Hematopoietic multipotent progenitor cell treated with erythropoietin and hydrocortisone succinate and interleukin-3 and kit ligand, for 15 days (in vitro differentiated cells): ENCODE measurements at regions not wholly inside any gene's neighbourhood (a gene's known extent, or its start where the extent isn't known, plus 50 kb on each side); places are given as distances from the start of the nearest gene placed in this dataset.

Experiments
- DNase-seq: peaks from one replicate; pipeline ENCODE4 v3.0.0-alpha.2; 2015; ENCODE audit warnings: low spot score

DNA sequence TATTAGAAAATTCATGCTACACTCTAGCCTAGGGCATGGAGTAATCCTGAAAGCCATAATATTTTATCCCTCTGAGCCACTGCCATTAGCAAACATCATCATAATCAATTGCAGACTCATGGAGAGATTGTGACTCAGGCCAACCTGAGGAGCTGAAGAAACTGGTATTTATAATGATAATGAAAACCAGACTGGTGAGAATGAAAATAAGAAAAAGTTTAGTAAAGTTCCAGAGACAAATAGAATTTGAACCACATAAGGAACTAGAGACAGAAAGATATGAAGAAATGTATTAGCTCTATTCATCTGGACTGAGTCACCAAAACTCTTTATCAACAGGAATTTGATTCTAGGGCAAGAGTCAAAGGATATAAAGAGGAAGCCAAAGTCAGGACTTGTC lies 158.7 kb downstream of the DRD1 start:
- no peak for DNase-seq

DNA sequence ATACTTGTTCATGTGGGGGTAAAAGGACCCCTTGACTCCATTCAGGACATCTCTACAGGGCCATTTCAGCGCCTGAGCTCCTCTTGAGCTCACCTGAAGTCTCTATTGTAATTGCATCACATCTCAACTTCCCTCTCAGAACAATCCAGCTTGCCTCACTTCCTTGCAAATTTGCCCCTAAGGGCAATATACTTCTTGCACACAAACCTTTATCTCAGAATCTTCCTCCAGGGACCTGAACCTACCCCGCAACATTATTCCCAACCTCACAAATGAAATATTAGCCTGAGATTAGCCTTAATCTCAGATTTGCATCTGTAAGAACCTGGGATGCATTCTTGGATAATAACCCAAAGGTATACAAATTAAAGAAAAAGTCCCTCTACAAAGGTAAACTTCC lies 159.2 kb downstream of the DRD1 start:
- no peak for DNase-seq

DNA sequence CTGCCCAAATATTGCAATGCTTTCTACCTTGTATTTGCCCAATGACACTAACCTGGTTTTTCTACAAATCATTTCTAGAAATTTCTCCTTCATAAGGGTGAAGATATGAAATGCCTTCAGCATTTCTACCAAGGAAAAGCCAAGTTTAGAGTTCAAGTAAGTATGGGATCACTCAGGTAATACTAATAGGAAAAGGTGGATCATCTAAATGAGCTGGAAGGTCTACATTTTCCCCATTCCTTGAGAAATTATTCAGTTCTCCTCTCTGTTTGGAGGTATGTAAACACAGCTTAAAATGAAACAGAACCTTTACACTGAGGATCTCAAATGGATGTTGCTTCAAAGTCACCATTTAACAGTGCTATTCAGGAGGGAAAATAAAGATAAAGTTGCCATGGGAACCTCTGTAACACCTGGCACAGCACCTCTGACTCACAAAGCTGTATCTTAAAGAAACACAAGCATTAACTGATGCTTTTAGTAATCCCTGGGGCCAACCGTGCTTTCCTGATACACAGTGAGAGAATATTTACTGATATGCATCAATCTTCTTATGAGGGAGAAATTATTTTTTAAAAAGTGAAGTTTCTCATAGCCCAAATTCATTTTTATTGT lies 161.3 kb downstream of the DRD1 start:
- no peak for DNase-seq

GRCh38 chr5:175281714-175282113 lies 162.3 kb downstream of the DRD1 start:
- DNase-seq = no peak

DNA sequence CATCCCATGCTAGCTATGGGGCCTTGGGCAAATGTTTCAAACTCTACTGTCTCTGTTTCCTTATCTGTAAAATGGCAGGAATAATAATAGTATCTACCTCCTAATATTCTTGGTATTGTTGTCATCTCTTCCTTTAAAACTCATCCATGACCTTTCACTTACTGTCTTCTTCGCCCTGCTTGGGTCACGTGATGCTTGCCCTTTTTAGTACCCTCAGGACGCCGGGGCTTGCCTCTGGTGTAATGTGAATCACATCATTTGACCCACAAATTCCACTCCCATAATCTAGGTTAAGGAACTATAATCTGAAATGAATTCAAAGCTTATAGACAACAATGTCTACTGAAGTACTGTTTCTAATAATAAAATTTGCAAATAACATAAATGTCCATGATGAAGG lies 162.7 kb downstream of the DRD1 start:
- no peak for DNase-seq

DNA sequence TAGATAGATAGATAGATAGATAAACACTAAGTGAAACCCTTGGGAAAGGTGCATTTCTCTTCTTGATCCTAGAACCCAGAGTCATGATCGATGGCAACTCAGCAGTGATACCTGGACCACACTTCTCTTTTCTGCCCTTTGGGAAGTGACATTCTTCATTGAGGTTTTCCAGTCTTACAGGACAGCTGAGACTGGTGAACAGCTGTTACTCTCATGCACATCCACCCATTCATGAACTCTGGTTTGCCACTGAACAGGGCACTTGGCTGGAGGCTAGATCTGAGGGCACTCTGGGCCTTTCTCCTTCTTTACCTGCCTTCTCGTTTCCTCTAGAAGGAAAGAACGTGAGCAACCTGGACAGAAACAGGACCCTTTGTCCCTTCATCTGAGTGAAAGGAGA lies 164.5 kb downstream of the DRD1 start:
- DNase-seq = no peak

DNA sequence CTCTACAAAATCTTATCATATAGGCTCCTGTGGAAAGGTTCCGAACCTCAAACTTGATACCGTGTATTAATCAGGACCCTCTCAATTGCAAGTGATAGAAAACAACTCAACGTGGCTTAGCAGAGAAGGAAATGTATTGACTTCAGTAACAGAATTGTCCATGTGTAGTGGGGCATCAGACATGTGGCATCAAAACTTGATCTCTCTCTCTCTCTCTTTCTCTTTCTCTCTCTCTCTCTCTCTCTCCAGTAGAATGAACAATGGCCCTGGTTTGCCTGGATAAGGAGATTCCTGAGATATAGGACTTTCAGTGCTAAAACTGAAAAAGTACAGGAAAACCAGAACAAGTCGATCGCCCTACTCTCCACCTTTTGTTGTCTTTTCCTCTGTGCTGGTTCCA lies 168.2 kb downstream of the DRD1 start:
- no peak for DNase-seq

DNA sequence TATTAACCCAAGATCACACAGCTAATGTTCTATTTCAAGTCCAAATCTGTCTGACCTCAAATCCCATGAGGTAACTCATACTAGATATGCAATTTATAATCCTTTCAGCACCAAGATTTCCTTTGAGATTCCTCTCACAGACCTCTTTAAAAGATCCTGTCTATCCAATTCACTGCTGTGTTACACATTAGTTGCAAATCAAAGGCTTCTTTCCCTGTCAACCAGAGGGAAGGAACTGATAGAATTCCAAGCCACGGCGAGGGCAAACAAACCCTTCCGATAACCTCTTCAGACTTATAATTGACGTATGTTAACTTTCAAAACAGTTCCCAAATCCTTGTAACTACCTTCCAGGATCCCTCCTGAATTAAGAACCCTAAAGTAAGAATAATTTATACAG lies 168.9 kb downstream of the DRD1 start:
- DNase-seq = no peak

DNA sequence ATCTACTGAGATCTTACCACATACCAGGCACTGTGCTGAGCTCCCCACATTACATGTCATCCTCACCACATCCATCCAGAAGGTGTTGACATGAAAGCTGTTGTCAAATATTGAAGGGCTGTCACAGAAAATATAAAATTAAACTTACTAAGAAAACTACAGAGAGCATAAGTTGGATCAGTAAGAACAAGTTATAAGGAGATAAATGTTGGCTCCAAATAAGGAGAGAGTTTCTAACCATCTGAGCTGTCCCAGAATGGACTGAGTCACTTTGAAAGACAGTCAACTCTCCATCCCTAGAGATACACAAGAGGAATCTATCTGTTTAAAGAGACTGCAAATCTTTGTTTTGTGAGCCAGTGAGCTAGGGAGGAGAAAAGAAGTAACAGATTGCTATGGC lies 169.8 kb downstream of the DRD1 start:
- DNase-seq = no peak

DNA sequence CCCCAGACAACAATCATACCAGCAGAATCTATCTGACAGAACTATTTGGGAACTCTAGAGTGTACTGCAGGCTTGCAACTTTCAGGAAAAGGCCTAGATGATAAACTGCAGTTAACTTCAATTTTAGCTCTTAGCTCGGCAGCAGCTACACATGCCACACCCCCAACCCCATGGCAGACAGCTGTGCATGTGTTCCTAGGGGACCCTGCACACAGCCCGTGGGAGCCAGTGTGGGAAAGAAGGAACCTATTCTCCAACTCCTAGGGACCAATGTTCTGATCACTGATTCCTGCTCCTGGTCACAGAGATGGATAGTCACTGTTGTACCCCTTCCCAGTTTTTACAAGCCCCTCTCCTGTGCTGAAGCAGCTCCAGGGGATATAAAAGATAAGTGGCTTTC lies 179.6 kb downstream of the DRD1 start:
- DNase-seq = no peak

GRCh38 chr5:175263776-175264175 lies 180.2 kb downstream of the DRD1 start:
- no peak for DNase-seq

- no peak for DNase-seq
Observed at GRCh38 chr5:175261526-175261925, 182.5 kb downstream of the DRD1 start.

GRCh38 chr5:175261037-175261436 lies 182.9 kb downstream of the DRD1 start:
- no peak for DNase-seq

DNA sequence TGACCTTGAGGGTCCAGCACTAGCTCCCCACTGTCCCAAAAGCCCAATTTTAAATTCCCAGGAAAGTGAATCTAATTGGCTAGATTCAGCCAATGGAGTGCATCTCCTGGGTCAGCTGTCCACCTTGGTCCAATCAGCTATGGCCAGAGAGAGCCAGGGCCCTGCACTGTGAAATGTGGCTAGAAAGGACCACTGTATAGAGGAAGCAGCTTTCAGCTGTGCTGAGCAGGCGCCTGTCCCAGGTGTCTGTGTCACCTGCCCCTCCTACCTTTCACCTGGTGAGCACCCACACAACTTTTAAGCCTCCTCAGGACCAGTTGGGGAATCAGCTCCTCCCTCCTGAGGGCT lies 186.2 kb downstream of the DRD1 start:
- DNase-seq = no peak

DNA sequence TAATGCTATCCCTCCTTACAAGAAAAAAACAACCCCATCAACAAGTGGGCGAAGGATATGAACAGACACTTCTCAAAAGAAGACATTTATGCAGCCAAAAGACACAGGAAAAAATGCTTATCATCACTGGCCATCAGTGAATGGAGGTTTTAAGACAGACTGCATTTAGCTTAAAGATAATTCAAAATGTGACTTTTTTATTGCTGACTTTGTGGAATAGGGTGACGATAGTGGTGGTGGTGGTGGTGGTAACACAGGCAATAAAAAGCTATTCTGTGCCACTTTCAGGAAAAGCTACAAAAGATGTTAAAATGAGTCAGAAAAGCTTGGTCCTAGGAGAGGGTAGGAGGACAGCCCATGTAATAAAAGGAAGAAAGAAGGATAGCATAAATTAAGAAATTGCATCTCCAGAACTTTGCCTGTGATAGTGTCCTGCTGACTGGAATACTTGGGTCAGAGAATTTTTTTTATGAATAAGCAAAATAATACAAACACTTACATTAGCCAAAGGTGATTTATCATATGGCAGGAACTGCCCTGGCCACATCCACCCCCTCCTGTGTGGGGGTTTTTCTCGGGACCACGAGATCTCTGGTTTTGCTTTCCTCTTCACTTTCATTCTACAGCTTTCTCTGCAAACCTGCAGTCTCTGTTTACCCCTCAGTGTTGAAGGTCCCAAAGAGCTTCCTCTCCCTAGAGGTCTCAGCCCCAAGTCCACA lies 186.7 kb downstream of the DRD1 start:
- DNase-seq = no peak

GRCh38 chr5:175254155-175254554 lies 189.8 kb downstream of the DRD1 start:
- no peak for DNase-seq

DNA sequence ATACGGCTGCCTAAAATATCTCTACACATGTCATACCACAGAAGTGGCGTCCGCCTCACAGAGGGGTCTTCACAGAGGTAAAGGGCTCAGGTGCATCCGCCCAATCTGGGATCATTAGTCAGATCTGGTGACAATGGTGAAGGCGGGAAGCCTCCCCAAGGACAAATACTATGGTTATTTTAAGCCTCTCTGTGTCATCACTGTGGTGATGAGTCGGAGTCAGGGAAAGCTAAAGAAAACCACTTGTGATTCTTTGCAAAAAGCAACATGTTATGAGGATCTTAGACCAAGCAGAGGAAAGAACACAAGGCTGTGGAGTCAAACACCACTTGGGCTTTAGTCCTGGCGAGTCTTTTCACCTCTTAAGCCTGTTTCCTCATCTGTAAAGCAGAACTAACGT lies 190.4 kb downstream of the DRD1 start:
- no peak for DNase-seq

DNA sequence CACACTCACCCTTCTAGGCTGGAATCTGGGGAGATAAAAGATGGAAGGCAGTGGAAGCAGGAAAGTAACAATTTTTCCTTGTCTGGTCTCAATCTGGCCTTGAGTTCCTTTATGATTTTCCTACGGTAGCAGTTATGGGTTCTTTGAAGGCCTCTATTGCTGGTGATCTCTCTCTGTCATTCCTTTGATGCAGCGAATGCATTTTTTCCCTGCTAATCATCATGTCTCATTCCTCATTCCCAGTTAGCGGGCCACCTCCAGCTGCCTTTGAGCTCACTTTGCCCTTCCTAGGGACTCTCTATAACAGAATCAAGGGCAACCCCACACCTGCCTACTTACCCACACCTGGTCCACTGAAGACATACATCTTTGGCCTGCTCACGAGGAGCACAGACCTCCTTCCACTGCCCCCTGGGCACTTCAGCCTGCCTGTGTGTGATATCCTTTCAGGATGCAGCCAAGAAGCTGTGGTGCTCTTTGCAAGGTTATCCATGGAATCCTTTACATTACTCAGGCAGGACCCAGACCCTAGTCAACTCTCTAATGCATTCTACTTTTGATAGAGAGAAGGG lies 191.7 kb downstream of the DRD1 start:
- no peak for DNase-seq

DNA sequence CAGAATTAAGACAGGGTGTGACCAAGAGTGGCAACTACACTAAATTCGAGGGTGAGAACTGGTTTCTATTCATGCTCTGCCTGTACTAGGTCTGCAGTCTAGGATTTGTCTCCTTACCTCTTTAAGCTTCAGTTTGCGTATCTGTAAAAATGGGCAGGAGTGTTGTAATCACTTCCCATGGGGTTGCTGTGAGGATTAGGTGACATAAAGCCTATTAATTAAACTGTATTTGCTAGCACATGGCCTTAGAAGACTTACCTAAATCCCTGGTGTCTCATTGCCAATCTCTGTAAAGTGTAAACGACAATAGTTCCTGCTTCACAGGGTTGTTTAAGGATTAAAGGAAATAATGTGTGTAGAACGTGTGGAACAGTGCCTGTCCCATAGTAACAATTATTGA lies 193.6 kb downstream of the DRD1 start:
- no peak for DNase-seq

DNA sequence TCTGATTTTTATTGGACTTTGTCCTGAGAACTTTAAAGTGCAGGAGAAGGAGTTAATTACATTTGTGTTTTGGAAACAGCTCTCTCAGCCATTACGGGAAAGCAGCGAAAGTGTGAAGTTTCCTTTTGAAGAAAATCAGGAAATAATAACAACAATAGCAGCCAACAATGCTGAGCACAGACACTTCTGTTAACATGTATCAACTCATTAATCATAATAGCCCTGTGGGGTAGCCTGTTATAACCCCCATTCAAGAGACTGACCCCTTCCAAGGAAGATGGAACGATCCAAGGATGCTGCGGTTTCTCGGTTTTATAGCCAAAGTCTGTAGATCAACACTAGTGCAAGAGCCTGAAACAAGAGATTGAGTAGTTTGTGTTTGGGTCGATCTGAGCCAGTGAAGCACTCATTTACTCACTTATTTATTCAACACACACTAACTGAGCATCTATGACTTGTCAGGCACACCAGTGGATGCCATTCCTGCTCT lies 195.5 kb downstream of the DRD1 start:
- DNase-seq = no peak

DNA sequence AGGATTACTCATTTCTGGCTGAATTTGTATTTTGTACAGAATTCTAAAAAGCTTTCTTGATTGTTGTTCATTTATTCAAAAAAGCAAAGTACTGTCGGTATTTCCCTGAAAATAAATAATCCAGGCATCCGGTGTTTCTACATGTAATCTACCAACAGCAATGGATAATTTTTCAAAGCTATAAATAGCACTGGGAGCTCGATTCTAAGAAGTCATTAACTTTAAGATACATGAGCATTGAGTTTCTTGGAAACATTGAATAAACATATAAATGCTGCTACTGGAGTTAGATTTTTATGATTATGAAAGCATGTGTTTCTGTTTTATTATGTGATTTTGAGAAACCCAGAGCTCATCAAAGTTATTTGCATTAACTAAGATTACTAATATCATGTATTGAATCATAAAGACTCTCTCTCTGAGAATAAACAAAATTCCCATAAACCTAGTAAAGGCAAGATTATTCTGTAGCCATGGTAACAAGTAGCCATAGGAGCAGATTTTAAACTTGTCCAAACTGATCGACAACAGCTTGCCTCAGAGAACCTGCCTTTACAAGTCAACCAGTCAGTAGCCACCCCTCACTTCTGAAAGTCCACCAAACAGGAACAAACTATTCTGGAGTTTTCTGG lies 197.0 kb downstream of the DRD1 start:
- DNase-seq = no peak

- DNase-seq = no peak
Observed at GRCh38 chr5:175246242-175246888, 197.6 kb downstream of the DRD1 start.

DNA sequence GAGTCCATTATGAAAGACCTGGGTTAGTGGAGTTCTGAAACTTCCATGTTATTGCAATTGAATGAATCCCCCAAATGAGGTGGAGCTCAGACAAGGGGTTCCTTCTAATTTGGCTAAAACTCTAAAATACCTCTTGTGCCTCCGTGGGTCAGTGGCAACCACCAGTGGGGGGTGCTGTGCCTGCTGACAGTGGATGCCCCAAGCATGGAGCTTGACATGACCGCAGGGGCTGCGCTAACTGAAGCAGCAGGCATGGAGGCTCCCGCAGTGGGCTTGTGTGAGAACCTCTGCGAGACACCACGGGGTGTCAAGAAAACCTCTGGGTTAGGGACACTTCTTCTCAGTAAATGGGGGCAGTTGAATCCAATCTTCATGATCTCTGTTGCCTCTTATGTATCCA lies 200.5 kb downstream of the DRD1 start:
- DNase-seq = no peak
